Activated T-cell treated with anti-CD3 and anti-CD28 coated beads for 4 hours (primary cell): ENCODE measurements at regions not wholly inside any gene's neighbourhood (a gene's known extent, or its start where the extent isn't known, plus 50 kb on each side); places are given as distances from the start of the nearest gene placed in this dataset.

Experiments used
- DNase-seq: peaks from one replicate; pipeline ENCODE4 v3.0.0-alpha.2; 2020

GRCh38 chr3:117928836-117929235 lies 1105.8 kb downstream of the IGSF11 start:
- no peak for DNase-seq

- no peak for DNase-seq
These were observed 1102.2 kb downstream of the IGSF11 start for GRCh38 chr3:117932441-117932840.

- no peak for DNase-seq
These were observed 1098.5 kb downstream of the IGSF11 start for GRCh38 chr3:117936159-117936558.

GRCh38 chr3:117938974-117939373 lies 1095.7 kb downstream of the IGSF11 start:
- DNase-seq: no peak

- DNase-seq: no peak
These were observed 1095.1 kb downstream of the IGSF11 start for GRCh38 chr3:117939425-117940027.

GRCh38 chr3:117941015-117941414 lies 1093.6 kb downstream of the IGSF11 start:
- no peak for DNase-seq

- DNase-seq: no peak
These were observed 1092.9 kb downstream of the IGSF11 start for GRCh38 chr3:117941756-117942155.

- no peak for DNase-seq
These were observed 1080.5 kb downstream of the IGSF11 start for GRCh38 chr3:117954131-117954530.

GRCh38 chr3:117955196-117955595 lies 1079.5 kb downstream of the IGSF11 start:
- DNase-seq: no peak

- DNase-seq: no peak
These were observed 1076.6 kb downstream of the IGSF11 start for GRCh38 chr3:117958027-117958426.

- DNase-seq: no peak
These were observed 1071.9 kb downstream of the IGSF11 start for GRCh38 chr3:117962750-117963149.

GRCh38 chr3:117963858-117964257 lies 1070.8 kb downstream of the IGSF11 start:
- DNase-seq: no peak

- DNase-seq: no peak
These were observed 1069.8 kb downstream of the IGSF11 start for GRCh38 chr3:117964814-117965213.

- no peak for DNase-seq
These were observed 1057.0 kb downstream of the IGSF11 start for GRCh38 chr3:117977504-117978228.

- no peak for DNase-seq
These were observed 1055.2 kb downstream of the IGSF11 start for GRCh38 chr3:117979466-117979865.

- DNase-seq: no peak
These were observed 1047.4 kb downstream of the IGSF11 start for GRCh38 chr3:117987256-117987655.

GRCh38 chr3:117989982-117990381 lies 1044.7 kb downstream of the IGSF11 start:
- no peak for DNase-seq

GRCh38 chr3:117990627-117991026 lies 1044.0 kb downstream of the IGSF11 start:
- no peak for DNase-seq

GRCh38 chr3:117995842-117996437 lies 1038.7 kb downstream of the IGSF11 start:
- DNase-seq: no peak

- no peak for DNase-seq
These were observed 1037.2 kb downstream of the IGSF11 start for GRCh38 chr3:117997201-117998049.

GRCh38 chr3:117998071-117998470 lies 1036.6 kb downstream of the IGSF11 start:
- no peak for DNase-seq

GRCh38 chr3:118000219-118000618 lies 1034.4 kb downstream of the IGSF11 start:
- DNase-seq: no peak

GRCh38 chr3:118001380-118001779 lies 1033.3 kb downstream of the IGSF11 start:
- DNase-seq: no peak
